ENCODE measurements at regions not wholly inside any gene's neighbourhood (a gene's known extent, or its start where the extent isn't known, plus 50 kb on each side); places are given as distances from the start of the nearest gene placed in this dataset.
"Not testable (repeated sequence)": the region's sequence is repeated elsewhere in the genome, so short reads cannot be mapped to it uniquely, and the experiment has no call there.

- no peak for DNase-seq
These were observed 79.3 kb upstream of the COL5A1 start for GRCh38 chr9:134562146-134562849.

GRCh38 chr9:134563397-134563796, 78.2 kb upstream of the COL5A1 start:
- DNase-seq = no peak

GRCh38 chr9:134564431-134565170, 77.0 kb upstream of the COL5A1 start:
- no peak for DNase-seq

GRCh38 chr9:134565316-134565915, 76.2 kb upstream of the COL5A1 start:
- no peak for DNase-seq

GRCh38 chr9:134566196-134566847, 75.3 kb upstream of the COL5A1 start:
- no peak for DNase-seq

- DNase-seq = no peak
These were observed 74.7 kb upstream of the COL5A1 start for GRCh38 chr9:134566936-134567335.

- DNase-seq = no peak
These were observed 73.5 kb upstream of the COL5A1 start for GRCh38 chr9:134568116-134568515.

GRCh38 chr9:134568811-134569210, 72.8 kb upstream of the COL5A1 start:
- no peak for DNase-seq

- no peak for DNase-seq
These were observed 72.0 kb upstream of the COL5A1 start for GRCh38 chr9:134569626-134570025.

DNA sequence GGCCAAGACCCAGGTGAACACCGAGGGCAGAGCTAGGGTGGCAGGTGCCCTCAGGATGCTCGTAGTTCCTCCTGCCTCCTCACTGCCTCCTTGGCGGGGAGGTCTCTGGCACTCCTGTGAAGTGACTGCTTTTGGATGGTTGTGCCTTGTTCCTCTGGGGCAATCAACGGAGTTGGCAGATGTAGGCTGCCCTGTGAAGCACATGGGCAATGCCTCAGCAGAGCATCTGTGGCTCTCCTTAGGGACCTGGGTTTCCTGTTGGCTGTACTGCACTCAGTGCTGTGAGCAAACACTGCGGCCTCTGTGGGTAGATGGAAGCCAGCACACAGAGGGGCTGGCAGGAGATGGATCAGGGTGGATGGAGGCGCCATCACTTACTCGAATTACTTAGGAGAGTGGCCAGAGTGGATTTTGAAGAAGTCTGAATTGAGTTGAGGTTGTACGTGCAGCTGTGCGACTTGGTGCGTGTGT, 71.4 kb upstream of the COL5A1 start:
- DNase-seq = no peak

DNA sequence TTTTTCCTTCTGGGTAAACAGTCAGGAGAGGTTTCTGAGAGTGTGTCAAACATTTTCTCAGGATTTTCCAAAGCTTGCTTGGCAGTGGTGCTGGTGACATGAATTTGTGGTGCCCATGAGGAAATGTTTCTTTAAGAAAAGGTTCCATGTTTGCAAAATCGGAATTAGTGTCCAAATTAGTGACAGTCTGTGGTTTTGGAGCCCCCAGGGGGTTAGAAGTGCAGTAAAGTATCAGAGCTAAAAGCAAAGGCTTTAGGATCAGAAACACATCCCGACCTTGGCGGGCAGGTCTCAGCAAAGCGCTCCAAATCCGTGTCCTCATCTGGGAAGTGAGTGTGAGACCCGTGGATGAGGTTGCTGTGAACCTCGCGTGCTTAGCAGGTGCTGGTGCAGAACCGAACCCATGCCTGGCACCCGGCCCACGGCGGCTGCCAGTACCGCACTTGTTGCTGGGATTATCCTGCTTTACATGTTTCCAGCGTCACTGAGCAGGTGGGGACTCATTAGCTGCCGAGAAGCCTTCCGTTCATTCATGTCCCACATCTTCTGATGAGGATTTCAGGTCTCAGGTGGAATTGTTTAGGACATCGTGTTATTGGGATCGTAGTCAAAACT, 70.8 kb upstream of the COL5A1 start:
- DNase-seq = no peak

- DNase-seq = no peak
These were observed 70.2 kb upstream of the COL5A1 start for GRCh38 chr9:134571326-134571931.

DNA sequence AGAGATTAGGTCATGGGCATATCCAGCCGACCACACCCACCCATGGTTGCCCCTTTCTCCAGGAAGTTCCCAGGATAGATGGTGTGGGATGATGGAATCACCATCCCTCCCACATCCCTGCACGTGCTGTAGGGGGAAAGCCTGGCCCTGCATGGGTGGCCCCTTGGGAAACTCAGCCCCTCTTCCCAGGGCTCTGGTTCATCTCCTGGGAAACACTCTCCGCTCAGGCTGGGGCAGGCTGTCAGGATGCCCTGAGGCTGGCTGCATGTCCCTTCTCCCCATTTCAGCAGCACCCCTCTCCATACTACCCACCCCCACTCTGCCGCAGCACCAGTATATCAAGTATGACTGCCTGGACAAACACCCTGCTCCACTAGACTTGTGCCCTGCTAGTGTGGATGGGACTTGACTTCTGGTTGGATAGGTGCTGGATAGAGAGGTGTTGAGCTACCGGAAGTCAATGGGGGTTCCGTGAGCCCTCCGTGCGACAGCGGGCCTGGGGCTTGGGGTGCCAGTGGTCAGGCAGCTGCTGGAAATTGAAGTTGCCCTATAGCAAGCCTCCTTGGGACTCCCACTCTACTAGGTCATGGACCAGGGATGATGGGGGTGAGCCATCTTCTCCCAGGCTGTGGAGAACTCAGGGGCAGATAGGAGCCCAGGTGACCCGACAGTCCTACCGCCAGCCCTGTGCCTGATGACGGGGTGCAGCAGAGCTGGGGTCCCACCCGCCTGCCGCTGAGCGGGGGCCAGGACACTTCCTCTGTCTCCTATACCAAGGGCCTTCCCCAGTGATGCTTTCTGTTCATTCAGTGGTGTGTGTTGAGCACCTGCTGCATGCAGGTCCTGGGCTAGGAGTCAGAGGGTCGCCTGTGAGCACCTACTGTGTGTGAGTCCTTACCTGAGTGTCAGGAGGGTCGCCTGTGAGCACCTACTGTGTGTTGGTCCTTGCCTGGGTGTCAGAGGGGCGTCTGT, 69.4 kb upstream of the COL5A1 start:
- DNase-seq = no peak

DNA sequence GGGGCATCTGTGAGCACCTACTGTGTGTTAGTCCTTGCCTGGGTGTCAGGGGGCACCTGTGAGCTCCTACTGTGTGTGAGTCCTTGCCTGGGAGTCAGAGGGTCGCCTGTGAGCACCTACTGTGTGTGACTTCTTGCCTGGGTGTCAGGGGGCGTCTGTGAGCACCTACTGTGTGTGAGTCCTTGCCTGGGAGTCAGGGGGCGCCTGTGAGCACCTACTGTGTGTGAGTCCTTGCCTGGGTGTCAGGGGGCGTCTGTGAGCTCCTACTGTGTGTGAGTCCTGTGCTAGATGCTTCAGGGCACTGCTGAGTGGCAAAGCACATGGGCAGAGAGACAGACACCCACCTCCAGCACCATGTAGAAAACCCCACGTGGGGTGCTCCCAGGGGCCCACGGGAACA, 66.9 kb upstream of the COL5A1 start:
- DNase-seq = not testable (repeated sequence)

- DNase-seq = no peak
These were observed 66.3 kb upstream of the COL5A1 start for GRCh38 chr9:134575103-134575900.

GRCh38 chr9:134575901-134576176, 65.8 kb upstream of the COL5A1 start:
- no peak for DNase-seq

DNA sequence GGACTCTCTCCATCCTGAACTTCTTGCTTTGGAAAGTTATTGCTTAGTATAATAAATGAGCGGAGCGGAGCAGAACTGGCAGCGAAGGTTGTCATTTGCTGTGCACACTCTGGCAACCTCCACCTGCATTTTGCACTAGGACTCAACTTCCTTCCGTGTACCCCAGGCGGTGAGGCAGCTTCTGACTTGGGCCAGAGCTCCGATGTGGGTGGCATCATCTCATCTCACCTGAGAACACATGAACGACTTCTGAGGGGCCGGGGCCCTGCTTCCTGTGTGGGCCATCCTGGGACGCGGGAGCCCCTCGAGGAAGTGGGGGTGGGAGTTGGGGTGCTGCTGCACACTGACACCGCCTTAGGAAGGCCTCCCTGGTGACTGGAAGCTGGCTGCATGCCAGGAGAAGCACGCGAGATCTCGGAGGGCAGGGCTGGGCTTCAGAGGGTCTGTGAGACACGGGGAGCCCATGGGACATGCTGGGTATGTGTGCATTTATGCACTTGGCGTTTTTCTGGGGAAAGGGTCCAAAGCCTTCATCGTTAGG, 56.5 kb upstream of the COL5A1 start:
- no peak for DNase-seq

DNA sequence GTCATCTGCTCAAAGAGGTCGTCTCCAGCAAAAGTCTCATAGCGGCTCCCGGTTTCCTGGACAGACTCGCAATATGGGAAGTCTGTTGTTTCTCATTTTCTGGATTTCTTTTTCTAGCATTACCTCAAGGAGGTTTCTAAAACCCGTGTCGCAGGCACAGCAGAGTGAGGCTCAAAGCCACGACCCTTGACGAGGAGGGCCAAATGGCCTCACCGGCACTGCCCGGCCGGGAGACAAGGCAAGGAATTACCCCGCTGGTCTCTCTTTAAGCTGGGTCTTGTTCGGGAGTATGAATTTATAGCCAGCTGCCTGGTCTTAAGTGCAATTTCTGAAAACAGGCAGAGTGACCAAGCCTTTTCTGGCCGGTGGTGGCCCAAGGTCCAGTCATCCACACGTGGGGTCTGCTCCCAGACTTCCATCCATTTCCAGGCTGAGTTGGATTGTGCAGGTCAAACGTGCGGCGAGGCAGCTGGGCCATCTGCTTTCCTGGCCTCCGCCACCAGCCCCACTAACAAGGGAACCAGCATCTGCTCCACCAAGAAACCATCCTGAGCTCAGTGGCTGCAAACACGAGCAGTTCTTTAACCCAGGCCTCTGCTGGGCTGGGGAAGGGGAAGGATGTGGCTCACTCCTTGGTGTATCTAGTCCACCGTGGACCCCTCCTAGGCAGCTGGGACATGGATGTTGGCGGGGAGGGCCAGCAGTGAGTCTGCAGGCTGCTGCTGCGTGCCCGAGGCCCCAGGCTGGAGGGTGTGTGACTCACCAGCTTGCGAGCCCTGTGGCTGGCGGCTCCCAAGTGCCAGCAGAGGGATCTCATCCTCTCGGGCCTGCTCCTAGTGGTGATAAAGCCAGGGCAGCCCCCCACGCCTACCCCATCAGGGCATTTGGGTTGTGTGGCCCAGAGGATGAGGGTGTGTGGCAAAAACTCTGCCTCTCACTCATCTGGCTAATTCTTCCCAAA, 55.6 kb upstream of the COL5A1 start:
- DNase-seq = peak; percentile 21

GRCh38 chr9:134589748-134590147, 51.9 kb upstream of the COL5A1 start:
- DNase-seq = no peak

Measured in NCI-H524 treated with DMSO at 0.1 percent for 48 hours (cell line).